Neural cell (in vitro differentiated cells): ENCODE measurements at regions not wholly inside any gene's neighbourhood (a gene's known extent, or its start where the extent isn't known, plus 50 kb on each side); places are given as distances from the start of the nearest gene placed in this dataset.

Source experiments
- MXI1 ChIP-seq: fragments of 450-650 bp; conservative IDR thresholded peaks from 2 replicates; pipeline ENCODE4 v1.6.1; 2014; ENCODE audit warnings: antibody characterized with exemption, mild to moderate bottlenecking; ENCODE audit not compliant: poor library complexity, severe bottlenecking
- POLR2AphosphoS5 ChIP-seq: IDR thresholded peaks from 2 replicates; pipeline ENCODE4 v1.6.1; 2012
- TF ChIP-seq, protein P1 (sequence below): fragments of 450-650 bp; IDR thresholded peaks from 2 replicates; pipeline ENCODE4 v1.5.1; 2014; ENCODE audit warnings: antibody characterized with exemption, mild to moderate bottlenecking, moderate library complexity; ENCODE audit not compliant: poor library complexity, severe bottlenecking

DNA sequence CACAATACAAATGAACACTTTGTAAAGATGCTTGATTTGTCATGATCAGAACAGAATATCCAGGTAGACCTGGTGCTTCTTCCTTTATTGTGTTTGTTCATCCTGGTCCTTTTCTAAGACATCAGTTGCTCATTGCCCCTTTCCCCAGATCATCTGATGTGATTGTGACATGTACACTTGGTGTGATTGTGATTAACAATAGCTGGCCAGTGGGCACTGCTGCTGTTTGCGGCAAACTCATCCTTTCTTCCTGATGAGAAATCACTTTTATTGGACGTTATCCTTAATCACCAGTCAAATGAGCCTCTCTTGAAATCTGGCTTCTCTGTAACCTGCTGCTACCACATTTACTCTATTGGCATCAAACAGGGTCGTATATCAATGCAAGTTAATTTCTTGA lies 135.1 kb downstream of the PCDH7 start:
- TF ChIP-seq, protein P1, sequence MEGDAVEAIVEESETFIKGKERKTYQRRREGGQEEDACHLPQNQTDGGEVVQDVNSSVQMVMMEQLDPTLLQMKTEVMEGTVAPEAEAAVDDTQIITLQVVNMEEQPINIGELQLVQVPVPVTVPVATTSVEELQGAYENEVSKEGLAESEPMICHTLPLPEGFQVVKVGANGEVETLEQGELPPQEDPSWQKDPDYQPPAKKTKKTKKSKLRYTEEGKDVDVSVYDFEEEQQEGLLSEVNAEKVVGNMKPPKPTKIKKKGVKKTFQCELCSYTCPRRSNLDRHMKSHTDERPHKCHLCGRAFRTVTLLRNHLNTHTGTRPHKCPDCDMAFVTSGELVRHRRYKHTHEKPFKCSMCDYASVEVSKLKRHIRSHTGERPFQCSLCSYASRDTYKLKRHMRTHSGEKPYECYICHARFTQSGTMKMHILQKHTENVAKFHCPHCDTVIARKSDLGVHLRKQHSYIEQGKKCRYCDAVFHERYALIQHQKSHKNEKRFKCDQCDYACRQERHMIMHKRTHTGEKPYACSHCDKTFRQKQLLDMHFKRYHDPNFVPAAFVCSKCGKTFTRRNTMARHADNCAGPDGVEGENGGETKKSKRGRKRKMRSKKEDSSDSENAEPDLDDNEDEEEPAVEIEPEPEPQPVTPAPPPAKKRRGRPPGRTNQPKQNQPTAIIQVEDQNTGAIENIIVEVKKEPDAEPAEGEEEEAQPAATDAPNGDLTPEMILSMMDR, result no peak
- TF ChIP-seq MXI1 (no peak), POLR2AphosphoS5 (no peak)
